ENCODE measurements at regions not wholly inside any gene's neighbourhood (a gene's known extent, or its start where the extent isn't known, plus 50 kb on each side); places are given as distances from the start of the nearest gene placed in this dataset.

DNA sequence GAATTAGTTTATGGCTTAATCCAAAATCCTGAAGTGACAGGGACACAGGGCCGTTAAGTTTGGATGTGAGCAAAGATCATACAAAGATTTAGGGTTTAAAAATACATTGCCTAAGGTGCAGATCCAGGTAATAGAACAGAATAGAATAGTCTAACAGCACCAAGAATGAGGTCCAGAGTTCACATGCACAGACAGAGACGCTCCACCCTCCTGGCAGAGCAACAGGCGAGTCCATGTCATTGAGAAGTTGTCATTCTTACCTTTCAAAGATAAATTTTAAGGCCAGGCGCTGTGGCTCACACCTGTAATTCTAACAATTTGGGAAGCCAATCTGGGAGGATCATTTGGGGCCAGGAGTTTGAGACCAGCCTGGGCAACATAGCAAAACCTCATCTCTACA is 209.1 kb upstream of the AUTS2 start:
- TF ChIP-seq, protein P1, sequence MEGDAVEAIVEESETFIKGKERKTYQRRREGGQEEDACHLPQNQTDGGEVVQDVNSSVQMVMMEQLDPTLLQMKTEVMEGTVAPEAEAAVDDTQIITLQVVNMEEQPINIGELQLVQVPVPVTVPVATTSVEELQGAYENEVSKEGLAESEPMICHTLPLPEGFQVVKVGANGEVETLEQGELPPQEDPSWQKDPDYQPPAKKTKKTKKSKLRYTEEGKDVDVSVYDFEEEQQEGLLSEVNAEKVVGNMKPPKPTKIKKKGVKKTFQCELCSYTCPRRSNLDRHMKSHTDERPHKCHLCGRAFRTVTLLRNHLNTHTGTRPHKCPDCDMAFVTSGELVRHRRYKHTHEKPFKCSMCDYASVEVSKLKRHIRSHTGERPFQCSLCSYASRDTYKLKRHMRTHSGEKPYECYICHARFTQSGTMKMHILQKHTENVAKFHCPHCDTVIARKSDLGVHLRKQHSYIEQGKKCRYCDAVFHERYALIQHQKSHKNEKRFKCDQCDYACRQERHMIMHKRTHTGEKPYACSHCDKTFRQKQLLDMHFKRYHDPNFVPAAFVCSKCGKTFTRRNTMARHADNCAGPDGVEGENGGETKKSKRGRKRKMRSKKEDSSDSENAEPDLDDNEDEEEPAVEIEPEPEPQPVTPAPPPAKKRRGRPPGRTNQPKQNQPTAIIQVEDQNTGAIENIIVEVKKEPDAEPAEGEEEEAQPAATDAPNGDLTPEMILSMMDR (IDR thresholded peaks at IDR 0.05; ENCODE audit: low read depth, low read length, poor library complexity, severe bottlenecking), result no peak
- TF ChIP-seq EZH2phosphoT487 (IDR thresholded peaks at IDR 0.05; ENCODE audit: borderline replicate concordance, low read length), result no peak

Data from DOHH2 (cell line).